Duodenal mucosa (tissue), 2 donors: ENCODE measurements at regions not wholly inside any gene's neighbourhood (a gene's known extent, or its start where the extent isn't known, plus 50 kb on each side); places are given as distances from the start of the nearest gene placed in this dataset.

Experiments used
- H3K27ac ChIP-seq: one replicate; pipeline ENCODE4 v1.7.0; 2013; ENCODE audit warnings: low read depth, low read length
- H3K27me3 ChIP-seq, 2 donors: one replicate each; pipeline ENCODE4 v1.7.0; 2013; ENCODE audit warnings: low read length in 2 of 2, control low read depth in 1 of 2; ENCODE audit not compliant: insufficient read depth in 2 of 2, control insufficient read depth in 1 of 2
- H3K36me3 ChIP-seq, 2 donors: one replicate each; pipeline ENCODE4 v1.7.0; 2013; ENCODE audit warnings: low read length in 2 of 2, control low read depth in 1 of 2; ENCODE audit not compliant: insufficient read depth in 2 of 2, control insufficient read depth in 1 of 2
- H3K4me1 ChIP-seq, 2 donors: one replicate each; pipeline ENCODE4 v1.7.0; 2013; ENCODE audit warnings: low read length in 2 of 2, control low read depth in 1 of 2; ENCODE audit not compliant: insufficient read depth in 2 of 2, control insufficient read depth in 1 of 2
- H3K4me3 ChIP-seq, 2 donors: one replicate each; pipeline ENCODE4 v1.7.0; 2013; ENCODE audit warnings: low read length in 2 of 2, low read depth in 1 of 2
- H3K9ac ChIP-seq, 2 donors: one replicate each; pipeline ENCODE4 v1.7.0; 2013; ENCODE audit warnings: low read length in 2 of 2, low read depth in 1 of 2
- H3K9me3 ChIP-seq, 2 donors: one replicate each; pipeline ENCODE4 v1.7.0; 2013; ENCODE audit warnings: low read length in 2 of 2, control low read depth in 1 of 2; ENCODE audit not compliant: control insufficient read depth in 1 of 2

DNA sequence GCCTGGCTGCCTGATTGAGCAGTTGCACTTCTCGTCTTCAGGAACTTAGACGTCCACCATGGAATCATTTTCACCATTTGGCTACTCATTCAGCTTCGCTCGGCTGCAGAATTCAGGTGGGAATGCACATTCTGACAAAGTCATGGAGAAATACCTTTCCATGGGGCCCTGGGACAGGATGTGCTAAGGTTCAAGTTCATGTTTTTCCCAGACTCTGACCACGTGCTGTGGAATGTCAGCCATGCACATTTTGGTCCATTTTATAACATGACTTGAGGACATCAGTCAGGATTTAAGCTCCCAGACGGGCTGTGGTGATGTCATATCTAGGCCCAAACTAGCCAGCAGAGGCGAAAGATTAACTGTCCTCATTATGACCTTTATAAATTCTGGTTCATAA lies 205.3 kb downstream of the TBXT start:
- no peaks in the 10 kb centered on the region for H3K27me3 ChIP-seq
- H3K27ac ChIP-seq = no peak overlapping the region
- no peak overlapping the region for H3K4me3 ChIP-seq
- no peaks in the 10 kb centered on the region for H3K4me1 ChIP-seq
- H3K9me3 ChIP-seq = no peaks in the 10 kb centered on the region
- no peaks in the 10 kb centered on the region for H3K36me3 ChIP-seq
- no peak overlapping the region for H3K9ac ChIP-seq

DNA sequence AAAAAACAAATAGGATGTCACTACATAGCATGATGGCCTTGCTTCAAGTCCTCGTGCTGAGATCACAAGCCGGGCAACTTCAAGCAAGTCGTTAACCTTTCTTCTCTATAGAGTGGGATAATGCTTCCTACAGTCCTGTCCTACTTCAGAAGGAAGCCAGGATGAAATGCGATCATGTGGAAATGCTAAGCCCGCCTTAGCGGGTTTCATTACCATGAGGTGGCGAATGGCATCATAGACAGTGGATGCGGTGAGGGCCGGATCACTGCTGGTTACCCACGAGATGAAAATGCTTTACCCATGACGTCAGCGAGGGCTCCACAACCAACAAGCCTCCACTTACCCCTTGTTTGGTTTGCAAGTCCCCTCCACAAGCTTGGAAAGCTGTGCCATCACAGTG lies 206.4 kb downstream of the TBXT start:
- no peak overlapping the region for H3K27ac ChIP-seq
- no peak overlapping the region for H3K4me3 ChIP-seq
- H3K9ac ChIP-seq = no peak overlapping the region
- H3K27me3 ChIP-seq = no peaks in the 10 kb centered on the region
- H3K9me3 ChIP-seq = no peaks in the 10 kb centered on the region
- H3K36me3 ChIP-seq = no peaks in the 10 kb centered on the region
- no peaks in the 10 kb centered on the region for H3K4me1 ChIP-seq

GRCh38 chr6:165960695-165961094 lies 207.0 kb downstream of the TBXT start:
- no peaks in the 10 kb centered on the region for H3K27me3 ChIP-seq
- H3K9ac ChIP-seq = no peak overlapping the region
- no peak overlapping the region for H3K4me3 ChIP-seq
- no peaks in the 10 kb centered on the region for H3K4me1 ChIP-seq
- no peaks in the 10 kb centered on the region for H3K36me3 ChIP-seq
- no peaks in the 10 kb centered on the region for H3K9me3 ChIP-seq
- no peak overlapping the region for H3K27ac ChIP-seq

- Histone ChIP-seq H3K27ac (no peak overlapping the region), H3K9me3 (no peaks in the 10 kb centered on the region), H3K36me3 (no peaks in the 10 kb centered on the region), H3K4me1 (no peaks in the 10 kb centered on the region), H3K9ac (no peak overlapping the region), H3K27me3 (no peaks in the 10 kb centered on the region), H3K4me3 (no peak overlapping the region)
These were observed 208.0 kb downstream of the TBXT start for GRCh38 chr6:165959627-165960026.

DNA sequence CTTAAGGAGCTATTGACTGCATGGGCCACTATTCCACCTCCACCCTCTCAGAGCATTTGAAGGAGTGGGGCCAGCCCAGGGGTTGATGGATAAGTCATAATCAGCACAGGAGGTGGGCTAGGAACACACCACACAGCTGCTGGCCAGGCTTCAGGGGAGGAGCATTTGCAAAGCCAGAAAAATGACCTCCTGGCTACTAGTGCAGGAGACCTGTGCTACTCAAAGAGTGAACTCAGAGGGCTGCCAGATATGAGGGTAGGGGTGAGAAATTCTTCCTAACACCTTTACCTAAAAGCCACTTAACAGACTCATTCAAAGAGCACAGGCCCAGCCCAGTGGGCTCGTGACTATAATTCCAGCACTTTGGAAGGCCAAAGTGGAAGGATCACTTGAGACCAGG lies 210.8 kb downstream of the TBXT start:
- no peaks in the 10 kb centered on the region for H3K27me3 ChIP-seq
- no peaks in the 10 kb centered on the region for H3K9me3 ChIP-seq
- no peak overlapping the region for H3K9ac ChIP-seq
- no peaks in the 10 kb centered on the region for H3K4me1 ChIP-seq
- no peaks in the 10 kb centered on the region for H3K36me3 ChIP-seq
- H3K4me3 ChIP-seq = no peak overlapping the region
- no peak overlapping the region for H3K27ac ChIP-seq

- no peaks in the 10 kb centered on the region for H3K4me1 ChIP-seq
- no peak overlapping the region for H3K4me3 ChIP-seq
- H3K27ac ChIP-seq = no peak overlapping the region
- no peaks in the 10 kb centered on the region for H3K27me3 ChIP-seq
- H3K36me3 ChIP-seq = no peaks in the 10 kb centered on the region
- H3K9ac ChIP-seq = no peak overlapping the region
- H3K9me3 ChIP-seq = no peaks in the 10 kb centered on the region
These were observed 215.1 kb downstream of the TBXT start for GRCh38 chr6:165952514-165952913.

DNA sequence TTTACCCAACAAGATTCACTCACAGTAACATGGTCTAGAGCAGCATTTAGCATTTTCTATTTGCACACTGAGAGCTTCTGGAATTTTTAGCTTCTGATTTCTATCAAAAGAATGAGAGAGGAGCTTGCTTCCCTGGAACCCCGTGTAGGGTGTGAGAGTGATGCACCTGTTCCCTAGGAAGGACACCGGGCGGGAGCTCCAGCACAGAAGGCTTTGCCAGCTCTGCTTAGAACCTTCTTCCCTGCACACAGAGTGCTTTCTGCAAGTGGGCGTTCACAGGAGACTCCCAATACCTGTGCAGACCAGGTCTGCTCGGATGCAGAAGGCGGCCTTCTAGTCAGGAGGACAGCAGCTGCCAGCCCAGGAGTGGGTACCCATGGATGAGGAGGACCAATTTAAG lies 217.3 kb downstream of the TBXT start:
- H3K4me1 ChIP-seq = no peaks in the 10 kb centered on the region
- no peaks in the 10 kb centered on the region for H3K9me3 ChIP-seq
- no peaks in the 10 kb centered on the region for H3K36me3 ChIP-seq
- no peaks in the 10 kb centered on the region for H3K27me3 ChIP-seq
- no peak overlapping the region for H3K4me3 ChIP-seq
- H3K27ac ChIP-seq = no peak overlapping the region
- no peak overlapping the region for H3K9ac ChIP-seq

DNA sequence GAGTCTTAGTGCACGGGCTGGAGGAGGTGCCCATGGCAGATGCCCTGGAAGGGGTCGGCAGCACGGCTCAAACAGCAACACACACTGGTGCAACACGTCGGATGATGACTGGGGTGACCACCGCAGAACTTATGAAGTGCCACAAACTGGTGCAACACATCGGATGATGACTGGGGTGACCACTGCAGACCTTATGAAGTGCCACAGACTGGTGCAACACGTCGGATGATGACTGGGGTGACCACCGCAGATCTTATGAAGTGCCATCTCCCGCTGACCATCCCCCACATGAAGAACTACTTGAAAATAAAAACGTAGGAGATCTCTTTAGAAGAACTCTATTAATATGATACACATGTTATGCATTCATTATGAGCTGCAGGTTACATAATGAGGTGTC lies 218.3 kb downstream of the TBXT start:
- Histone ChIP-seq H3K4me3 (no peak overlapping the region), H3K4me1 (no peaks in the 10 kb centered on the region), H3K36me3 (no peaks in the 10 kb centered on the region), H3K9ac (no peak overlapping the region), H3K27me3 (no peaks in the 10 kb centered on the region), H3K27ac (no peak overlapping the region), H3K9me3 (no peaks in the 10 kb centered on the region)

DNA sequence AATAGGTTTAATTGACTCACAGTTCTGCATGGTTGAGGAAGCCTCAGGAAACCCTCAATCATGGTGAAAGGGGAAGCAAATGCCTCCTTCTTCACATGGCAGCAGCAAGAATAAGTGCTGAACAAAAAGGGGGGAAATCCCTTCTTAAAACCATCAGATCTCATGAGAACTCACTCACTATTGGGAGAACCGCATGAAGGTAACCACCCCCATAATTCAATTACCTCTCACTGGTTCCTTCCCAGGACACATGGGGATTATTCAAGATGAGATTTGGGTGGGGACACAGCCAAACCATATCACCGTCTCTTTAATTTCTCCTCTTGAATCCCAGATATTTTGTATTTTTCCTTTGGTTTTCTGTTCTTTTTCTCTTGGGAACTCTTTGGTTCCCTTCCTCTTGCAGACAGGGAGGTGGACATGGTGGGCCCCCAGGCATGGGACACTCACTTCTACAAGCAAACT lies 223.6 kb downstream of the TBXT start:
- Histone ChIP-seq H3K4me1 (no peaks in the 10 kb centered on the region), H3K4me3 (no peak overlapping the region), H3K9ac (no peak overlapping the region), H3K27me3 (no peaks in the 10 kb centered on the region), H3K9me3 (no peaks in the 10 kb centered on the region), H3K36me3 (no peaks in the 10 kb centered on the region), H3K27ac (no peak overlapping the region)

DNA sequence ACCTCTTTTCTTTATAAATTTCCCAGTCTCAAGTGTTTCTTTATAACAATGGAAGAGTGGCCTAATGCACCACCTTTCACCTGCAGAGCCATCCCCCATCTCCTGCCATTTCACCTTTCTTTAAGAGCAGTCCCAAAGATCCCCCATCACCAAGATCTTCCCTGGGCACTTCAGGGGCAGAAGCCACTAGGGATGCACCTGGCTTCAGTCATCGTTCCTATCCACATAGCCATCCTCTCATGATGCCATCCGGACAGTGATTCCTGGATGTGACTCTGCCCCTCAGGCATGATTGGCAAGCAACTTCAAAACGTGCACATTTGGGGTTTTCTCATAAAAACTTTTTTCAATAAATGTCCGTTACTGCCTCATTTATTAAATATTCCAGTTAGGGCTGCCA lies 225.9 kb downstream of the TBXT start:
- Histone ChIP-seq H3K4me3 (no peak overlapping the region), H3K9ac (no peak overlapping the region), H3K9me3 (no peaks in the 10 kb centered on the region), H3K36me3 (no peaks in the 10 kb centered on the region), H3K4me1 (no peaks in the 10 kb centered on the region), H3K27ac (no peak overlapping the region), H3K27me3 (no peaks in the 10 kb centered on the region)

GRCh38 chr6:165941249-165941775 lies 226.3 kb downstream of the TBXT start:
- Histone ChIP-seq H3K27me3 (no peaks in the 10 kb centered on the region), H3K27ac (no peak overlapping the region), H3K36me3 (no peaks in the 10 kb centered on the region), H3K4me3 (no peak overlapping the region), H3K9ac (no peak overlapping the region), H3K4me1 (no peaks in the 10 kb centered on the region), H3K9me3 (no peaks in the 10 kb centered on the region)
